GM21381 (cell line): ENCODE measurements at regions not wholly inside any gene's neighbourhood (a gene's known extent, or its start where the extent isn't known, plus 50 kb on each side); places are given as distances from the start of the nearest gene placed in this dataset.

Experiments
- ATAC-seq: cut with Tn5 transposase; IDR thresholded peaks from one replicate; pipeline ENCODE4 v1.9.1; 2021; ENCODE audit warnings: mild to moderate bottlenecking, moderate library complexity; ENCODE audit not compliant: unreplicated experiment

DNA sequence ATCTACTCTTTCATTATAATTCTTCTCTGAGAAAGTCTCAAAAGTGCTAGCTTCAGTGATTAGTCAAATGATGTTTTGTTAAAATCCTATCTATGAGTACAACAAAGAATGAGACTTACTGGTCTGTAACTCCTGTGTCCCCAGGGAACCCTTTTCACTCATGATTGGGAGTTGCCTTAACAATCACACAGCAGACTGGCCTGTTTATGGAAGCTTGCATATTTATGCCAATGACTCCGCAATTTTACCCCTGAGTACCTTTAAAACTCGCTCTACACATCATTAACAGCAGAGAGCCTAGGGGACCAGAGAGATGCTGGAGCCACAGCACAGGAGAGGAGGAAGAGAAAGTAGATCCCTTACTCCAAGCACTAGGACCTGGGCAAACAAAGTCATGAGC is 628.1 kb downstream of the IGSF11 start:
- no peak for ATAC-seq

DNA sequence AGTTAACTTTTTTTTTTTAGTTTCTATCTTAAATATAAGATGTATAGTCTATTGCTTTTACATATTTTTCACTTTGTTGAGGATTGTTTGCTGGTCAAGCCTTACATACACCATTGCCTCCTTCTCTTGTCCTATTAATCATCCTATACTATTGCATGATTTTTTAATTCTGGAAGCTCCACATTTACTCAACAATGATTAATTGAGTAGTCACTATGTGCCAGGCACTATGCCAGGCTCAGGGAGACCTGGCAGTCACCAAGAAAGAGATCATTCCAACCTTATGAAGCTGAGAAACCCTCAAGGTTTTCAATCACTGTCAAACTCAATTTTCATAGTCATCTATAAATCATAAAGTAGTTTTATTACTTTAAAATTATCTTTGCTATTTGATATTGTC is 626.2 kb downstream of the IGSF11 start:
- no peak for ATAC-seq

DNA sequence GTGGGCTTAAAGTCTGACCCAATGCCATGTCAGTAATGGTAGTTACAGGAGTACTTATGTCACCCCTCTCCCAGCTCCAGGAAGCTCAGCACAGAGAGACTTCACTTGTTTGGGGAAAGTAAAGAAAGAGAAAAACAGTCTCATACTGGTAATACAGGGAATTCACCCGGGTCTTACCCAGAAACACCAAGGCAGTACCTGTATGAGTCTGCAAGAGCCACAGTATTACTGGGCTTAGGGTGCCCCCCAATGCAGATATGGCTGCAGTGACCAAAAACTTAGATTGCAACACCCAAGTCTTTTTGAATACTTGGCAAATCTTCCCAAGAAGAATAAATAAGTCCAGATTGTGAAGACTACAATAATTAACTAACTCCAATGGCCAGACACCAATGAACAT is 622.1 kb downstream of the IGSF11 start:
- no peak for ATAC-seq

DNA sequence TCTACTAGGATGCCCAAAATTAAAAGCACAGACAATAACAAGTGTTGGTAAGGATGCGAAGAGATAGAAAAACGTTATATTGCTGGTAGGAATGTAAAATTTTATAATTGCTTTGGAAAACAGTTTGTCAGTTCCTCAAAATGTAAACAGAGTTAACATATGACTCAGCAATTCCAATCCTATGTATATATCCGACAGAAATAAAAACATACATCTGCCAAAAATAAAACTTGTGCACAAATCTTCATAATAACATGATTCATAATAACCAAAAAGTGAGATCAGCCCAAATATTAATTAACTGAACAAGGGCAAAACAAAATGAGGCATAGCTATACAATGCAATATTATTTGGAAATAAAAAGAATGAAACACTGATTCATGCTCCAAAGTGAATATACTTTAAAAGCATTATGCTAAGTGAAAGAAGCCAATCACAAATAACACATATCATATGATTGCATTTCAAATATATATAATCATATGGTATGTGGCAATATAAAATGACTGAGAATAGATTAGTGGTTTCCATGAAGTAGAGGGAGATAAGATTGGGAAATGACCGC is 609.3 kb downstream of the IGSF11 start:
- ATAC-seq = no peak

DNA sequence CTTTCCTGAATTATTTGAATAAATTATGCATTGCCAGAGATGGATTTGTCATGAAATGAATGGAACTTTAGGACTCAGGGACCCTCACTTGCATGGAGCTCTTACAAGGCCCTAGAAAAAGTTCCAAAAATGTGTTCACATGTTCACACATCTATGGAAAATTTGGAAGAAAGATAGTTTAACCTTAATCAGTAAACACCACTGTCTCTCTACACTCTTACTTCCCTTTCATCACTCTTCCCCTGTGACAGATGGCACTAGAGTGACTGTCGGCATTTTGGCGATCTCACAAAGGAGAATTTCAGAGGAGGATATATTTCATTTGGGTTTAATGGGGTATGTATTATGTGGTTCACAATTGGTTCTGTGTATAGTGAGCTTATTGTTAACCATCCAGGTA is 600.8 kb downstream of the IGSF11 start:
- no peak for ATAC-seq

- ATAC-seq = no peak
These were observed 598.7 kb downstream of the IGSF11 start for GRCh38 chr3:118435851-118436350.

DNA sequence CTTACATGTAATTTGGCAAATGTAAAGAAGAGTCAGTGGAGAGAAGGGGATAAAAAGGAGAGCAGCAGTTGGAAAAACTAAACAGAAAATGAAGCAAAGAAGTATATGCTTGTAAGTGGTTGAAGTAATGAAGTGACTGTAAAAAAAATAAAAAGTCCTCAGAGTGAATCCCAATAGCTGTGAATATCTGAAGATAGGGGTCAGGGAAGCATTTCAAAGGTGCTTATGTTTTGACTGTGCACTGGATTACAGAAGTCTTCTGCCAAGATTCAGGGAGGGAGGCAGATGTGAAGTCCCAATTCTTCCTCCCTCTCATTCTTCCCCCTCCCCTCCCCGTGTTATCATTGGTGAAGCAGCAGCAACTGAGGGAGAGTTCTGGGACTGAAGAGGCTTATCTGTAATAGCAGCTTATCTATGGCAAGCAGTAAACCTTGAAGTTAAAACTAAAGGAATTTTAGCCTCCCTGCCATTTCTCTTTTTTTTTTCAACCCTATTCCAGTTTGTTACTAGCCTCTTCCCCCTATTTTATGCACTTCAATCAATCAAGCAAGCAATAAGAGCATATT is 597.9 kb downstream of the IGSF11 start:
- no peak for ATAC-seq

DNA sequence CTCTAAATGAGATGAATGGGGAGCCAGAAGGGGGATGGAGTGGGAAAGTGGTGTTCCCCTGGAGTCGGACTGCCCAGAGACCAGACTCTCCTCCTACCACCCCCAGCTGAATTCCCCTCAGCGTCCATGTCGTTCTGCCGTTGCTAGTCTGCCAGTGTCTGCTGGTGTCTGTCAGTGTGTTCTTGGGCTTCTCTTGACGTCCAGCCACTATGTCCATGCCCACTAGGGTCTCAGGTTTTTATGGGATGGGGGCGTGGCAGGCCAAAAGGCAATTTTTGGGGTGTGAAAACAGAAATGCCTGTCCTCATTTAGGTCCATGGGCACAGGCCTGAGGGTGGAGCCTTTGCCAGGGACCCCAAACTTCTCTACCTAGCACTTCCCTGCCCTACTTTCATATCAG is 589.6 kb downstream of the IGSF11 start:
- ATAC-seq = no peak

DNA sequence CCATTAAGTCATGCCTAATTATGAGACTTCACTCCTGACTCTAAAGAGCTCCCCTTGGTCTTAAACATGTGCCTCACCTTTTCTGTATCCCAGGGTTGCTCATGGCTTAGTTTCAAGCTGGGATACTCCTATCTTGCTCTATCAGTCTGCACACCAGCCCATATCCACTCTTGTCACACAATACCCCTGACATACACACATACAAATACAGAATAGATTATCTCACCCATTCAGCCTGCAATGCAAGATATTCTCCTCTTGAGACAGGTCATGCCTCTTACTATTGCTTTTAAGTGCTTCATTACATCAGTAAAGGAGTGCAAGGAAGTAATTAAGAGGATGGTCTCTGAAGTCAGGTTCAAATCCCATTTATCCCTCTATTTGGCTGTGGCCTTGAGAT is 587.3 kb downstream of the IGSF11 start:
- ATAC-seq = no peak

GRCh38 chr3:118466795-118467330 is 567.8 kb downstream of the IGSF11 start:
- ATAC-seq = no peak

GRCh38 chr3:118468801-118469200 is 565.8 kb downstream of the IGSF11 start:
- no peak for ATAC-seq

- ATAC-seq = no peak
These were observed 562.1 kb downstream of the IGSF11 start for GRCh38 chr3:118472586-118472985.

DNA sequence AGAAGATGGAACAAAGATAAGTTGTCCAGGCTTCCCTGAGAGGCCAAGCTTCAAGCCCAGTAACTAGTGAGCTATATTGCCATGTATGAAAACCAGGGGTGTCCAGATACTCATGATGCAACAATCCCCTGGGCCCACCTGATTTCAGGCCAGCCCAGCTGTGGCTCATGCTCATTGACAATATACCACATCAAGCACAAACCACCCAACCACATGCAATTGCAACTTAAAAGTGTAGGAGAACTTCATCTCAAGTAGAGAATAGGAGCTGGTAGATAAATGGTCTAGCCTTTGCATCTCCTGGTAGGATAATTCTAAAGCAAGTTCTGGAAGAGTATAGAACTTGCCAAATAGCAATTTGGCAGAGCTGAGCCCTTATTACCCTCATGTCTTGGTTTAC is 561.3 kb downstream of the IGSF11 start:
- no peak for ATAC-seq

DNA sequence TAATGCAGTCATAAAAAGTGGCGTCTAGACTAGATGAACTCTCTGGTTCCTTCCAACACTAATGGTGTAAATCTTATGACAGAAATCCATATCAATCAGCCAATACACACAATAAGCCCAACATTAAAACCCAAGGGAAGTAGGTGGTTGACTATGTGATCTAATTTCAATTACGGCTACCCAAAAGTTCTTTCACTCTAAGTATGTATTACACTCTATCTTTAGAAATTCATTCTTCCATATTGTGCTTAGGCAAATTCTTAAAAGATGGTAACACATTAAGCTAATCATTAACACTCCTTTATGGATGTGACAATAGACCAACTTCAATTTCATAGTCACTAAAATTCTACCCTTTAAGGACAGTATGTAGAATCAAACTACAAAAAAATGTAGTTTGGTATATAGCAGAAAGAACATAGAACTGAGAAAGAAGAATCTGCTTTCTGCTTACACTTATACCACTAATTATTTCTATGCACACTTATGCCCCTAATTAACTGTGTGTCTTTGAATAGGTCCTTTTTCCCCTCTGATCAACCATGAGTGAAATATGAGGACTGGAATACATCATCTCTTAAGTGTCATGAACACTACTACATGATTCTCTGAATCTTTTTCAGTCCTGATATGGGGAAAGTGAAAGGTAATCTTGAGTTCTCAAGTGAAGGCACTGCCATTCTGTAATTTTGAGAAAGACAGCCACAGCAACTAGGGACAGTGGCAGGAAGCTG is 557.6 kb downstream of the IGSF11 start:
- no peak for ATAC-seq

DNA sequence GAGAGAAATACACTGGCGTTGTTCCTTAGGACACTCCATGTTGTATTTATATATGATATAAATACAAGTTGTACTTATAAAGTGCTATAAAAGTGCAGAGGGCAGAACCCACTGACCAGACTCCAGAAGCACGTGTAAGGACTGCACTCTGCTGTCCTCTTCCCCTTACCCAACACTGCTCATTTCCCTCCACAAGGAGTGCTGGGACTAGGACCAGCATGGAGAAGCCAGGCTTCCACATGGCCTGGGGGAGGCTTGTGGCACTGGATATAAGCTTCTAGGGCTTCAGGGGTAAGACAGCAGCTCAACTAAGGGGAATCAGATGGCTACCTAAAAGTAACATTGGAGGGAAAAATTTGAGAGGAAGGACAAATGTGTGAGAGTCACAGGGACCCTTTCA is 556.9 kb downstream of the IGSF11 start:
- ATAC-seq = no peak

DNA sequence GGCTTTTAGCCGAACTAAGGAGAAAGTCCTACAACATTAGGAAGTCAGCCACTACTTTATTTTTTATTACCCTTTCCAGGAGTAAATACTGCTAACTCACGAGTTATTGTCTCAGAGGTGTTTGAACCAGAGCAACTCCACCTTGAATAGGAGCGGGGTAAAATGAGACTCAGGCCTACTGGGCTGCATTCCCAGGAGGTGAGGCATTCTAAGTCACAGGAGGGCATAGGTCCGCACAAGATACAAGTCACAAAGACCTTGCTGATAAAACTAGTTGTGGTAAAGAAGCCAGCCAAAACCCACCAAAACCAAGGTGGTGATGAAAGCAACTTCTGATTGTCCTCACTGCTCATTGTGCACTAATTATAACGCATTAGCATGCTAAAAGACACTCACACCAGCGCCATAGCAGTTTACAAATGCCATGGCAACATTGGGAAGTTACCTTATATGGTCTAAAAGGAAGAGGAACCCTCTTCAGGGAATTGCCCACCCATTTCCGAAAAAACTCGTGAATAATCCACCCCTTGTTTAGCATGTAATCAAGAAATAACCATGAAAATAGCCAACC is 555.9 kb downstream of the IGSF11 start:
- no peak for ATAC-seq

GRCh38 chr3:118479376-118479775 is 555.3 kb downstream of the IGSF11 start:
- ATAC-seq = no peak

DNA sequence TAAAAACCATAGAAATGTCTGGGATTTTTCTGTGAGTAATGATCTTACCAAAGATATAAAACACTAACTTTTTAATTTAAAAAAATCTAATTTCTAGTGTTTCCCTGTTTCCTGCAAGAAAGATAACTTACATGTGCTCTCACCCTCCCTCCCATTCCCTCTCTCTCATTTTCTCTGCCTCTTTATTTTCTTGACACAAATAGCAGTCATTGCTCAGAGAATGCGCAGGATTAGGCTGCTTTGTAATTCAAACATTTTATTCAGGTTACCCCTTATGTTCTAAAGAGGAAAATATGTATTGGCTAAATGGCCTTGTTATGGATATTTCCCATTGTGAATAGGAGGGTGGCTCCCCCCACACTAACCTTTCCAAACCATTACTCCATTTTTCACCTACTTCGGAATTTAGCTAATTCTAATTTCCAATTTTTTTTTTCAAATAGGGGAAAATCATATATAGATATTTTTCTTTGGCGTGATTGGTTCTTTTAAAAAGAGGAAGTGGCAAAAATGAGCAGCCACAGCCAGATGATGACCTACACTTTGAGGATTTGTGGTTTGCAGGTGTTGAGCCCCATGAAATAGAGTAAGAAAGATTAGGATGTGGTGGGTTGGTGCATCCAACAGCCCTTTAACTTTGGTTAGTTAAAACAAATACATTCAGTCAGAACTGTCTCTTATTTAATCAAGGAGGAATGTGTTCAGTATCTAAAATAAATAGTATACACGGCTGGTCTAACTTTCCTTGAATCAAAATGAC is 554.4 kb downstream of the IGSF11 start:
- ATAC-seq = no peak

DNA sequence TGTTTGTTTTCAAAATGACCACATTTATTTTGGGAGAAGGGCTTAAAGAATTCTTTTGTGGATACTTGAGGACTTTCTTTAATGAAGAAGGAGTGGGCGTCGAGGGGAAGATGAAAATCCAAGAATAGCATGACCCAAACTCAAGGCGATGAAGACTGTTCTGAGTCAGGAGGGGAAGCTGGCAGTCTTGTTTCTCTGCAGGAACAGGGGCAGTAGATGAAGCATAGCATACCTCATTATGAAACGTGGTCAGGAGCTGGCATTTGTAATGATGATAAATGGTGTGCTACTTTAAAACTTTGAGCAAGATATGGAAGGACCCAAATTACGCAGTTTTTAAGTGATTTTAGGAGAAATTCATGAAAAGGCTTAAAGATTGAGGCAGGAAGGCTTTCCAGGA is 549.0 kb downstream of the IGSF11 start:
- ATAC-seq = no peak

- no peak for ATAC-seq
These were observed 546.9 kb downstream of the IGSF11 start for GRCh38 chr3:118487734-118488133.

DNA sequence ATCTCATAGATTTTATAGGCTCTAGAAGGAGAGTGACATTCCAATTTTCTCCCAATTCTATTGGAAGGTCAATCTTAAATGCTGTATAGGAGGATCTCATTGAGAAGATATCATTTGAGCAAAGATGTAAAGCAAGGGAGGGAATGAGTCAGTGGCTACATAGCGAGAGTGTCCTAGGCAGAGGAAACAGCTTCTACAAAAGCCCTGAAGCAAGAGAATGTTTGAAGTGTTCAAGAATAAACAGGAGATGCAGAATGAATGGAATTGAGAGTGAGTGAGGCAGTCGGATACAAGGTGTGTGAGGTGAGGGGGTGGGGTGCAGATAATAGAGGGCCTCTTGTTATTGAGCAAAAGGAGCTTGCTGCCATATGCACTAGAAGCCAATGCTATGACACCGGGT is 545.9 kb downstream of the IGSF11 start:
- ATAC-seq = no peak
